ENCODE measurements at regions not wholly inside any gene's neighbourhood (a gene's known extent, or its start where the extent isn't known, plus 50 kb on each side); places are given as distances from the start of the nearest gene placed in this dataset.
"Not testable (repeated sequence)": the region's sequence is repeated elsewhere in the genome, so short reads cannot be mapped to it uniquely, and the experiment has no call there.

DNA sequence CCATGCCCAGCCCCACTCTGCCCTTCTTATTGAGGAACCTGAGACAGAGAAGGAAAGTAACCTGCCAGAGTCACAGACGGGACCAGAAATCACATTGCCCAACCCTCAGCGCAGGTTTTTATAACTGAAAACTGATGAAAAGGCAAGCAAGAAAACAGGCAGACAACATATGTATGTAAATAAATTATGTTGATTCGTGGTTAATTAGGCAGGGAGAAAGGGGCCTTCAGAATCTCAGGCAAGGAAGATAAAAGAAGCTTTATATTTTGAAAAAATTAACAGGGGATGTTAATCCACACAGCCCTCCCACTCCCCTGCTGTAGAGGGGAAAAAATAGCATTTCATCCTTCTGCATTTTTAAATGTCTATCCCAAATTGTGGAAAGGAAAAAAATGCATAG, 378.5 kb downstream of the PIK3C3 start:
- ATAC-seq (no peak), DNase-seq (ENCODE audit: low spot score in 2 of 2) (no peak)
- Mint-ChIP-seq H3K9me3 (peaks cover 0 to 11% of the 10 kb centered on the region in 2 donors), H3K27ac (no peak overlapping the region), H3K36me3 (peaks cover 0 to 12% of the 10 kb centered on the region in 2 donors)

DNA sequence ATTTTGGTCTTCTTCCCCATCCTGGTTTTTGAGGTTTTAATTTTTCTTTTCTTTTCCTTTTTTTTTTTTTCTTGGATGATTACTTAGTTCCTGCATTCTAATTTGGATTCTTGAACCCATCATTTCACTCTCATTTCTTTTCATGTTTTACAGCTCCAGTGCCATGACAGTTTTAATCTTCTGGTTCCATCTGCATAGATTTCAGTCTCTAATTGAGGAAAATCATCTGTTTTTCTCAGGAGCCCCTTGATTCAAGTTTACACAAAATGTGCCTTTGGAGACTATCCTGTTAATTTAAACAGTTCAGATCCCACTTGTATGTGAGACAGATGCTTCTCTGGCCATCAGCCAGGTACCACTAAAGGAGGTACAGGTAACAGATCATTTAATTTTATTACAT, 379.9 kb downstream of the PIK3C3 start:
- DNase-seq (ENCODE audit: low spot score in 2 of 2), result no peak
- Mint-ChIP-seq H3K27ac (no peak overlapping the region), H3K9me3 (peaks cover 0 to 11% of the 10 kb centered on the region in 2 donors), H3K36me3 (peaks cover 0 to 12% of the 10 kb centered on the region in 2 donors)
- ATAC-seq, result no peak

DNA sequence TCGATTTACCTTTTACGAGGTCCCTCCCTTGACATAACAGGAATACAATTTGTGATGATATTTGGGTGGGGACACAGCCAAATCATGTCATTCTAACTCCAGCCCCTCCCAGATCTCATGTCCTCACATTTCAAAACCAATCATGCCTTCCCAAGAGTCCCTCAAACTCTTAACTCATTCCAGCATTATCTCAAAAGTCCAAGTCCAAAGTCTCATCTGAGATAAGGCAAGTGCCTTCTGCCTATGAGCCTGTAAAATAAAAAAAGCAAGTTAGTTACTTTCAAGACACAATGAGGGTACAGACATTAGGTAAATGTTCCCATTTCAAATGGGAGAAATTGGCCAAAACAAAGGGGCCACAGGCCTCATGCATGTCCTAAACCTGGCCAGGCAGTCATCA, 381.1 kb downstream of the PIK3C3 start:
- Mint-ChIP-seq H3K9me3 (peaks cover 0 to 11% of the 10 kb centered on the region in 2 donors), H3K27ac (no peak overlapping the region), H3K36me3 (peaks cover 0 to 12% of the 10 kb centered on the region in 2 donors)
- no peak for DNase-seq (ENCODE audit: low spot score in 2 of 2)
- ATAC-seq, result no peak

DNA sequence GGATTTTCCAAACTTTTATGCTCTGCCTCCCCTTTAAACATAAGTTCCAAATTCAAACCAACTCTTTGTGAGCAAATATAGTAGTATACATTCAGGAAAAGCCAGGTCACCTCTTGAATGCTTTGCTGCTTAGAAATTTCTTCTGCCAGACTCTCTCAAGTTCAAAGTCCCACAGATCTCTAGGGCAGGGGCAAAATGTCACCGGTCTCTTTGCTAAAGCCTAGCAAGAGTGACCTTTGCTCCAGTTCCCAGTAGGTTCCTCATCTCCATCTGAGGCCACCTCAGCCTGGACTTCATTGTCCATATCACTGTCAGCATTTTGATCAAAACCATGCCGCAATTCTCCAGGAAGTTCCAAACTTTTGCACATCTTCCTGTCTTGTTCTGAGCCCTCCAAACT, 382.3 kb downstream of the PIK3C3 start:
- H3K36me3 Mint-ChIP-seq, result peaks cover 0 to 12% of the 10 kb centered on the region in 2 donors
- peaks cover 0 to 11% of the 10 kb centered on the region in 2 donors for H3K9me3 Mint-ChIP-seq
- not testable (repeated sequence) for DNase-seq (ENCODE audit: low spot score in 2 of 2); H3K27ac Mint-ChIP-seq; ATAC-seq

DNA sequence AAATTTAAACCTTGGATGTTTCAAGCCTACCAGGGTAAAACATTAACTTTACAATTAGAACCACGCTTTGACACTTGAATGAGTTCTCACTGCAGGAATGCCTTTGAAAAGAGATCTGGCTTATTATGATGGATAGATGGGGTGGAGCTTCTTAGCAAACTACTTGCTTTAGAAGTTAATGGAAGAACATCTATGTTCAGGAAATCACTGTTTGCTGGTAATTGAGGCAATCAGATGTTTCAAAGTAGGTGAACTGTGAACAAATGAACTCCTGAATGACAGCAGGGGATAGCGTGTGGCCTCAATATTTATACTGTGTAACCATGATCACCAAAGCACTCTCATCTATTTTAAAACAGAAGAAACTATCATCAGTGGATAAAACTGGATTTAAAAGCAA, 383.6 kb downstream of the PIK3C3 start:
- ATAC-seq (no peak), DNase-seq (ENCODE audit: low spot score in 2 of 2) (no peak)
- peaks cover 0 to 11% of the 10 kb centered on the region in 2 donors for H3K9me3 Mint-ChIP-seq
- H3K36me3 Mint-ChIP-seq, result peaks cover 0 to 12% of the 10 kb centered on the region in 2 donors
- H3K27ac Mint-ChIP-seq, result no peak overlapping the region

DNA sequence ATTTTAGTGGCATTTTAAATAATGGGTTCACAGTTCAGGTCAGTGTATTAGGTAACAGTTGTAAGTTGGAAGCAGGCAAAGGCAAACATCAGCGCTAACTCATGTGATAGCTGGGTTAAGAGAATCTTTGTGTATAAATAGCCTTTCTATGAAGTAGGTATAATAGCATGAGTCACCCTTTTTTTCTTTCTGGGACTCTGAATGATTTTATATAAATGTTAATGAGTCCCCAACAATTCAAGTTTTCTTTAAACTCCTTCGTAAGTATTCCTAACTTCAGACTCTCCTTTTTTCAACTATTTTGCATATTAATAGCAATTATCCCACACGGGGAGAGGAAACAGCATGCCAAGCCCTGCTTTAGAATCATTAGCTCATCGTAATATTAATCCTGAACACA, 384.3 kb downstream of the PIK3C3 start:
- no peak for ATAC-seq
- H3K27ac Mint-ChIP-seq, result no peak overlapping the region
- no peak for DNase-seq (ENCODE audit: low spot score in 2 of 2)

DNA sequence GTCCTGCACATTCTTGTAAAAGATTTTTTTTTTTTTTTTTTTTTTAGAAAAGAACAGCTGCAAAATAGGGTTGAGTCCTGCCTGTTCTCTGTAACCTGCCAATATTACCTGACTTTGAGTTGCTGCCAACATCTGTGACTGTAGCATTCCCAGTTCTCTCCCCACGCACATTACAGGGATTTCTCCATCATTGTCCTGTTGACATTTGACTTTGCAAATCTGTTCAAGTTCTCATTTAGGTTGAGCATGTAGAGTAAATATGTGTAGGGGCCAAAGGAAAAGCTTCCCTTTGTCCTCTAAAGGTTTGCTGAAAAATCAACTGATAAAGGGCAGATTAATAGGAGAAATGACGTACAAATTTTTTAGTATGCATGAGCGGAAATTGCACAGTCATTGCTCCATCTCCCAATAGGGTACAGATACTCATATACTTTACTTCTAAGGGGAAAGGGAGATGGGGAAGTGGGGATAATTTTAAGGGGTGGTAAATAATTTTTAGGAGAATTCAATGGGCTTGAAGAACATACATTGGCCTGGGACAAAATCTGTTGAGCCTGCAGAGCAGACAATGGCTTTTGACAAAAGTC, 385.5 kb downstream of the PIK3C3 start:
- H3K9me3 Mint-ChIP-seq, result peaks cover 0 to 7% of the 10 kb centered on the region in 2 donors
- DNase-seq (ENCODE audit: low spot score in 2 of 2), result no peak
- peaks cover 0 to 12% of the 10 kb centered on the region in 2 donors for H3K36me3 Mint-ChIP-seq
- H3K27ac Mint-ChIP-seq, result no peak overlapping the region
- no peak for ATAC-seq

More for the DNA sequence above, 384.3 kb downstream of the PIK3C3 start:
- H3K36me3 Mint-ChIP-seq, result peaks cover 0 to 12% of the 10 kb centered on the region in 2 donors
- peaks cover 0 to 11% of the 10 kb centered on the region in 2 donors for H3K9me3 Mint-ChIP-seq

DNA sequence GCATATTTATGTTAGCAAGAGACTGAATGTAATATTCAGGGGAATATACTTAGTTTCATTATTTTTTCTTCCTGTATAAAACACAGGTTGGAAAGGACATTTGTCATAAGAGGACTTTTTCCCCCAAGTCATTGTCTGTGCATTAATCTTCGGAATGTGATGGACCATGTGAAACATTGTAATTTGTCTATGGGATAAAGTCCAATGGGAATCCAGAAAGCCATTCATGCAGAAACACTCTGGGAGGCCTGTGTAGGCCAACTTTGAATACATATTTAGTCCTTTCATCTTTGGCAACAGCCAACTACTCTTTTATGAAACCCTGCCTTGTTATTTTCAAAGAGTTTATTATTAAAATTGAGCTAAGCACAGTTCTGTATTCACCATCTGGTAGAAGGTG, 386.4 kb downstream of the PIK3C3 start:
- Mint-ChIP-seq H3K36me3 (peaks cover 0 to 12% of the 10 kb centered on the region in 2 donors), H3K9me3 (peaks cover 0 to 7% of the 10 kb centered on the region in 2 donors), H3K27ac (no peak overlapping the region)
- DNase-seq (ENCODE audit: low spot score in 2 of 2) (no peak), ATAC-seq (no peak)

DNA sequence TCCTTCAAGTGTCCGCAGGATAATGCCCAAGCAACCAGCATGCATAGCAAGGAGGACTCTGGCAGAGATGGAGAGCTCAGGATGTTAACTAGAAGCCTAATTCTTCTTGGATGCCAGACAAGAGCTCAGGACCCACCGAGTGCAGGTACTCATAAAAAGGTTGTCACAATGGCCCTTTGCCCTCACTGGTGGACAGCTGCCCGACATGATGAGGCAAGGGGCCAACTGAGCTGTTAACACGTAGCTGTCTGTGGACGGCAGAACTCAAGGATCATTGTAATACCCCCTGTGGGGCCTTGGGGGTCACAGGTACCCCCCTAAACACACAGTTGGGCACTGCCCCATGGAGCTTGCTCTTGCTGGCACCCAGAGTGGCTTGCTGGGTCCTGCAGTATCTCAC, 393.7 kb downstream of the PIK3C3 start:
- DNase-seq (ENCODE audit: low spot score in 2 of 2) (no peak), ATAC-seq (no peak)
- H3K27ac Mint-ChIP-seq, result no peak overlapping the region
- H3K36me3 Mint-ChIP-seq, result no peaks in the 10 kb centered on the region
- H3K9me3 Mint-ChIP-seq, result no peaks in the 10 kb centered on the region

DNA sequence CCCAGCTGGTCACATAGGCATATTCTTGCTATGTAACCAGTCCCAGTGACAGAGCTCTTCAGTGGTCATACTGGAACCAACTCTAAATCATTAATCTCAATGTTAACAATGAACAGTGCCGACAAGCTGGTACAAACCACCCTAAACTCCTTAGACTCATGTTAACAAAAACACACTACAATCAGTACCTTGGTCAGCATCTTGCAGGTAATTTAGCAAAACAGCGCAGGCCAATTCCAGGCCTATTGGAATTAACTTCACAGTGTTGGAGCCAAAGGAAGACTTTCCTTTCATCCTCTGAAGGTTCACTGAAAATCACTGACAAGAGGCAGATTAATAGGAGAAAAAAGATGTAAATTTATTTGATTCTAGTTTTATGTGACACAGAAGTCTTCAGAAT, 396.4 kb downstream of the PIK3C3 start:
- Mint-ChIP-seq H3K9me3 (no peaks in the 10 kb centered on the region), H3K27ac (no peak overlapping the region), H3K36me3 (no peaks in the 10 kb centered on the region)
- no peak for ATAC-seq
- no peak for DNase-seq (ENCODE audit: low spot score in 2 of 2)

DNA sequence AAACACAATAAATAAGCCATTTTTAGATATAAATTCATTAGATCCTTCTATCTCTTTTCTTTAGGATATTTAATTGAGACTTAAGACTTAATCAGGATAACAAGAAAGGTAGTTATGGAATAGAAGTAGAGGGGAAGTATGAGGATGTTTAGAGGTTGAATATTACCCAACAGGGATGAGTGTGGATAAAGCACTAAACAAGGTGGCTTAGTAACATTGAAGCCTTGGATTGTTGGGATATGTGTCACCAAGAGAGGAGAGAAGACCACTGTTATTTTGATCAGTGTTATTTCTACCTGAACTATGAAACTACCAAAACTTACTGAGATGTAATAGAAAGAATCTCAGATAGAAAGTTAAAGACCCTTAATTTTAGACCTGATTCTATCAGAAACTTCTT, 405.7 kb downstream of the PIK3C3 start:
- ATAC-seq, result no peak
- Mint-ChIP-seq H3K9me3 (no peaks in the 10 kb centered on the region), H3K27ac (no peak overlapping the region), H3K36me3 (no peaks in the 10 kb centered on the region)
- no peak for DNase-seq (ENCODE audit: low spot score in 2 of 2)

DNA sequence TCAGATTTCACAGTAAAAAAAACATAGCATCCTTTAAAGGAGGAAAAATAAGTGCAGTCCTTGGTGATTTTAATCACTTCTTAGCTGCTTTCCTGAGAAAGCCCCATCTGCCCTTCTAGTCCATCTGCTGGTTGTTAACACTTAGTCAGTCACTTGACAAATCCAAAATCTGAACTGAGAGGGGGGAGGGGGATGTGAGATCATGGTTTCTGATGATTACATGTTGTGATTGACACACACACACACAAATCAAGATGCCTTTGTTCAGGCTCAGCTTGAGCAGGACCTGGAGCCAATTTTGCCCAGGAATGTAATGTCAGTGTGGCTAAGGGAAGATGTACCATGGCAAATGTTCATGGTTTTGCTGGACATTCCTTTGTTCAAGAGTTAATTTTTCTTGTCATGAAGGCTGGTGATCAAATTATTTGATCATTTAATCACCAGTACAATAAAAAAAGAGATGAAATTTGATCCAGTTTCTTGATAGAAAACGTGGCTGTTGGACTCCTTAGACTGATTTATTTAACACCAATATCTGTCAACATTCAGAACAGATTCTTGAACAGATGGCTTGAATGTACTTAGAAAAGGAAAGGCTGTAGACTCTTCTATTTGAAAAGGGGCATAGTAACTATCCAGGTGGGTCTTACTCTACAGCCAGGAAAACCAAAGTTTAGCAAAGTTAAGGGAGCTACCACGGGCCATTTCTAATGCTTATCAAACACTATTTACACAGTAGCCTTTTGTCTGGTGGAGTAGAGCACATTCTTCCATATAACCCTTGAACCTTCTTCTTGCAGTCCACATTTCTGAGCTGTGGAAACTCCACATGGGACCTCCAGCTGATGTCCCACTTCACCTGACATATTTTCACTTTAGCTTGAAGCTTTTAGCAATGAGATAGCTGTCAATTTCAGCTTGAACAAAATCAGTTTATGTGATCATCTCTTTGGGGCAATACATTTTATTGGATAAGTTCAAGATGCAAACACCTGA, 408.7 kb downstream of the PIK3C3 start:
- no peaks in the 10 kb centered on the region for H3K9me3 Mint-ChIP-seq
- ATAC-seq, result no peak
- H3K36me3 Mint-ChIP-seq, result no peaks in the 10 kb centered on the region
- DNase-seq (ENCODE audit: low spot score in 2 of 2), result no peak
- no peak overlapping the region for H3K27ac Mint-ChIP-seq

DNA sequence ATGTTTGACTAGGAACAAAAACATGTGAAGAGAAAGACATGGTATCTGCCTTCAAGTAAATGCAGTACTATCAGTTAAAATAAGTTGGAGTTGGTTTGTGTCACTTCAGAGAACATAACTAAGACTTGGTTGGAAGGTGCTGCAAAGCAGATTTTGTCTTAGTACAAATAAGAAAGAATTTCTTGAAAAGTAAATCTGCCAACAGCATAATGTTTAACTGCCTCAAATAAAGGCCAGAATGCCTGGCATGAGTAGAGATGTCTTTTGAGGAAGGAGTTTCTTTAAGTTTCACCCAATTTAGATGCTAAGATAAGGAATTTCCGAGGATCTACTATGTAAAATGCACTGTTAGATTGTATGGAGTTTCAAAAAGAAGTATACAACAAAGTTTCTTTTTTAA, 409.7 kb downstream of the PIK3C3 start:
- DNase-seq (ENCODE audit: low spot score in 2 of 2), result no peak
- ATAC-seq, result no peak
- Mint-ChIP-seq H3K36me3 (no peaks in the 10 kb centered on the region), H3K9me3 (no peaks in the 10 kb centered on the region), H3K27ac (no peak overlapping the region)

DNA sequence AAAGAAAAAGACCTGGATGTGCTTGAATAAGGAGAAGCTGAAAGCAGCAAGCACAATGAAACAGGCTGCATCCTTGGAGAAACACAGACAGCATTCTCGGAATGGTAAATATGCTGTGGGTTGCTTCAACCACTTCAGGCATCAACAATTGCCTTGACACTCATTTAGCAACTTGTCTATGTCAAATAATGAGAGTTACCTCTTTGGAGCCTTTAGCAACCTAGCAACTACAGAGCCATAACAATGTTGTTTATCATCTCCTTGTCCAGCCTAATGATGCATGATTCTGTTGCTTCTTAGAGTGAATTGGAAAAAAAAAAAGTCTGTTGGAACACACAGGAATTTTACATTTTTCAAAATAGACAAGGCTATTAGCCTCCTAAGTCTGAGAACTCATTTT, 410.6 kb downstream of the PIK3C3 start:
- ATAC-seq (no peak), DNase-seq (ENCODE audit: low spot score in 2 of 2) (no peak)
- Mint-ChIP-seq H3K9me3 (no peaks in the 10 kb centered on the region), H3K27ac (no peak overlapping the region), H3K36me3 (no peaks in the 10 kb centered on the region)

DNA sequence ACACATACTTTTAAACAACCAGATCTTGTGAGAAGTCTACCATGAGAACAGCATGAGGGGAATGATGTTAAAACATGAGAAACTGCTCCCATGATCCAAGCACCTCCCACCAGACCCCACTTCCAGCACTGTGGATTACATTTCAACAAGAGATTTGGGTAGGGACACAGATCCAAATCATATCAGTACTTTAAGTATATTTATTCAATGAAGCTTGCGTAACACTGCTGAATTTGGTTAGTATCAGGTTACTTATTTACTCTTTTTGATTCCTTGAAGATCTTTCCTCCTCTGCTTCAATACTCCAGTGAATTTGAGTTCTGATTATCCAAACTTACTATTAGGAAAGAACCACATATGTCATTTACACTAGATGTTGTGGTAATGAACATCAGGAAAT, 418.6 kb downstream of the PIK3C3 start:
- no peak overlapping the region for H3K27ac Mint-ChIP-seq
- ATAC-seq, result no peak
- no peak for DNase-seq (ENCODE audit: low spot score in 2 of 2)

DNA sequence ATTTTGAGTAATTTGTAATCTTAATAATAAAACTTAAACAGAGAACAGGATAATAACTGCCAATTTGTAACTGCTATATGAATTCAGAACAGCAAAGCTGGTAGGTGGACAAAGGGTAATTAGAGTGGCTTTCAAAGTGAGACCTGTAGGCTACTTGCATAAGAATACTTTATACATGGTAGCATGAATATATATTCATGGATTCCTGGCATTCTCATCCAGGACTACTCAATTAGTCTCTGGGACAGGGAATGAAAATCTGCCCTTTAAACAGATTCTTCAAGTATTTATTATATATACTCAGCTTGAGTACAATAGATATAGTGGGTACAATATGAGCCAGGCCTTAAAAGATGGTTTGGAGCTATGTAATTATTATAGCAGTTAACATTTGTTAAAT, 419.9 kb downstream of the PIK3C3 start:
- no peak overlapping the region for H3K27ac Mint-ChIP-seq
- peaks cover 0 to 8% of the 10 kb centered on the region in 2 donors for H3K9me3 Mint-ChIP-seq
- H3K36me3 Mint-ChIP-seq, result no peaks in the 10 kb centered on the region
- DNase-seq (ENCODE audit: low spot score in 2 of 2), result no peak
- no peak for ATAC-seq

More for the DNA sequence above, 418.6 kb downstream of the PIK3C3 start:
- H3K36me3 Mint-ChIP-seq, result no peaks in the 10 kb centered on the region
- H3K9me3 Mint-ChIP-seq, result peaks cover 0 to 4% of the 10 kb centered on the region in 2 donors

DNA sequence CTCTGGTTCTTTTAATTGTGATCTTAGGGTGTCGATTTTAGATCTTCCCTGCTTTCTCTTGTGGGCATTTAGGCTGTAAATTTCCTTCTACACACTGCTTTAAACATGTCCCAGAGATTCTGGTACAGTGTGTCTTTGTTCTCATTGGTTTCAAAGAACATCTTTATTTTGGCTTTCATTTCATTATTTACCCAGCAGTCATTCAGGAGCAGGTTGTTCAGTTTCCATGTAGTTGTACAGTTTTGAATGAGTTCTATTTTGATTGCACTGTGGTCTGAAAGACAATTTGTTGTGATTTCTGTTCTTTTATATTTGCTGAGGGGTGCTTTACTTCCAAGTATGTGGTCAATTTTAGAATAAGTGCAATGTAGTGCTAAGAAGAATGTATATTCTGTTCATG, 423.8 kb downstream of the PIK3C3 start:
- ATAC-seq; H3K36me3 Mint-ChIP-seq; DNase-seq (ENCODE audit: low spot score in 2 of 2); H3K27ac Mint-ChIP-seq; H3K9me3 Mint-ChIP-seq: not testable (repeated sequence)

Data from activated naive CD4-positive, alpha-beta T cell treated with anti-CD3 and anti-CD28 coated beads, Interleukin-2, amount 50 U/mL, for 72 hours (primary cell).